ENCODE measurements at regions not wholly inside any gene's neighbourhood (a gene's known extent, or its start where the extent isn't known, plus 50 kb on each side); places are given as distances from the start of the nearest gene placed in this dataset.

DNA sequence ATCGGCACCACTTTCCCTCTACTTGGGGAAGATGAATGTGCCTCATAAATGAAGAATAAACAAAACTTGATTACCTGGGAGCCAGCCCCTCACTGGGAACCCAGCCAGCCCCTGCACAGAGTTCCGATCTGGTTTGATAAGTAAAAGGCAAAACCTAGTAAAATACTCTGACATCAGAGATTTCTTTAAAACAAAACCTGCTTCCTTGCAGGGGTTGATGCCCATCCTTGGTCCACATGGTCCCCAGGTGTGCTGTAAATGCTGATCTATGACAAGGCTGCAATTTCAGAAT lies 218.8 kb upstream of the APCDD1 start:
- Histone ChIP-seq H3K4me3 (ENCODE audit: low read depth, low read length) (no peak overlapping the region), H3K27ac (ENCODE audit: low read depth, low read length) (no peak overlapping the region), H3K9ac (ENCODE audit: low read length) (no peak overlapping the region), H3K27me3 (ENCODE audit: control insufficient read depth, insufficient read depth, low read length) (no peaks in the 10 kb centered on the region), H3K4me1 (ENCODE audit: control insufficient read depth, insufficient read depth, low read length) (no peaks in the 10 kb centered on the region), H3K36me3 (ENCODE audit: control insufficient read depth, insufficient read depth, low read length) (no peaks in the 10 kb centered on the region), H3K9me3 (ENCODE audit: control insufficient read depth, insufficient read depth, low read depth, low read length) (peaks cover 12% of the 10 kb centered on the region)

DNA sequence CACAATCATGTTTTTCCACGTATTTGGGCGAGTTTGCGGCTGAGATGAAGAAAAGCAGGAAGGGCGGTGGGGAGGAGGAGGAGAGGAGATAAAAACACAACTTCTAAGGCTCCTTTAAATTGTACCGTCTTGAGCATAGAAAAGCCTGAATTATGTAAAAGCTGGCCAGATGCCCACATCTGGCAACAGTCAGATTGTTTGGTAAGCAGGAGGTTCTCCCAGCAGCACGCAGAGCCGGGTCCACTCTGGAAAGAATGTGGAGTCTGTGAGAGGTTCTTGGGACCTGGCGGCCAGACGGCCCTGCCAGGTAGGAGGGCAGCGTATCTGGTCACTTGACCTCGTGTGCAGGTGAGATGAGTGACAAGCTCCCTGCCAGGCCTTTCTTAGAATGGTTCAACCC lies 215.3 kb upstream of the APCDD1 start:
- no peak overlapping the region for H3K27ac ChIP-seq (ENCODE audit: low read depth, low read length)
- H3K9ac ChIP-seq (ENCODE audit: low read length) = no peak overlapping the region
- 0 out of 2 replicates have a peak, but pooled peaks cover 3% of the 10 kb centered on the region for H3K9me3 ChIP-seq (ENCODE audit: control insufficient read depth, insufficient read depth, low read depth, low read length)
- H3K27me3 ChIP-seq (ENCODE audit: control insufficient read depth, insufficient read depth, low read length) = no peaks in the 10 kb centered on the region
- H3K4me3 ChIP-seq (ENCODE audit: low read depth, low read length) = no peak overlapping the region
- H3K4me1 ChIP-seq (ENCODE audit: control insufficient read depth, insufficient read depth, low read length) = no peaks in the 10 kb centered on the region
- H3K36me3 ChIP-seq (ENCODE audit: control insufficient read depth, insufficient read depth, low read length) = no peaks in the 10 kb centered on the region

DNA sequence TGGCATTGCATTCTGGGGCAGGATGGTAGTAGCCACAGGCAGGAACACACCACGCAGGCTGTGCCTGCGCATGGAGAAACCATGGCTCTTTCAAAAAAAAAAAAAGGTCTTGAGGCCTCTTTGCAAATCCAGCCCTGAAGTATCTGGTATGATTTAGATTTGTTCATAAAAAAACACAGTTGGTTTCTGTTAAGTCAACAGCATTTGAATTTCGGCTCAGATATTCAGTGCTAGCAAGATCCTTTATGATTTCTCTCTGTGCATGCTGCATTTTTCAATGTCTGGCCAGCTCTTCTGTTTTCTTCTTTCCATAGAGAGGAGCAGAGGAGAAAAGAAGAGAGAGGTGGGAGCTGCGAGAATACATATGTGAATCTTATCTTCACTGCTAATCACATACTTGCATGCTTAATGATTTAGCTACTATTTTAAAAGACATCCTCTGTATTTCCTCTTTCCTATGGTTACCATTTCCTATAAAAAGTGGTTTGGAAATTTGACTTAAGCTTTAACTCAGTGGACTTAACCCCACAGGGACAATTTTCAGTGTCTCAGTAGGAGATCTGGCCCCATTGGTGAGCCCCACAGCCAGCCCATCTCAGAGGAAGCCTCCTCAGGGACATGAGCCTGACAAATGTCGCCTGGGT lies 214.3 kb upstream of the APCDD1 start:
- Histone ChIP-seq H3K4me3 (ENCODE audit: low read depth, low read length) (no peak overlapping the region), H3K36me3 (ENCODE audit: control insufficient read depth, insufficient read depth, low read length) (no peaks in the 10 kb centered on the region), H3K9ac (ENCODE audit: low read length) (no peak overlapping the region), H3K27ac (ENCODE audit: low read depth, low read length) (no peak overlapping the region), H3K9me3 (ENCODE audit: control insufficient read depth, insufficient read depth, low read depth, low read length) (0 out of 2 replicates have a peak, but pooled peaks cover 3% of the 10 kb centered on the region), H3K27me3 (ENCODE audit: control insufficient read depth, insufficient read depth, low read length) (no peaks in the 10 kb centered on the region), H3K4me1 (ENCODE audit: control insufficient read depth, insufficient read depth, low read length) (no peaks in the 10 kb centered on the region)

DNA sequence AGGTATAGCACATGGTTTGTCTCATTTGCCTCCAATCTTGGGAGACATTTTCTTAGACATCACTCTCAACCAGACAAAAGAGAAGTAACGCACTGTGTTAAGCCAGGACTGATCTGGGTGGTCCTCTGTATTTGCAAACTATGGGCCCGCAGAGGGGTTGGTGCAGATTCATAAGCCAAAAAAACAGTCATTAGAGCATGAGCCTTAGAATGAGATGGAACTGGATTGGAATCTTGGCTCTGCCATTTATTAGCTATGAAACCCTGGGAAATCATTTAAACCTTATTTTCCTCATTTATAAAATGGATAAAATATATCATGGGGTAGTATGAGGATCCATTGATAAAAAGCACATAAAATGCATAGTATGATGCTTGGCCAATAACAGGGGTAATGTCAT lies 213.5 kb upstream of the APCDD1 start:
- H3K27me3 ChIP-seq (ENCODE audit: control insufficient read depth, insufficient read depth, low read length) = no peaks in the 10 kb centered on the region
- 0 out of 2 replicates have a peak, but pooled peaks cover 3% of the 10 kb centered on the region for H3K9me3 ChIP-seq (ENCODE audit: control insufficient read depth, insufficient read depth, low read depth, low read length)
- H3K9ac ChIP-seq (ENCODE audit: low read length) = no peak overlapping the region
- no peak overlapping the region for H3K27ac ChIP-seq (ENCODE audit: low read depth, low read length)
- no peak overlapping the region for H3K4me3 ChIP-seq (ENCODE audit: low read depth, low read length)
- no peaks in the 10 kb centered on the region for H3K36me3 ChIP-seq (ENCODE audit: control insufficient read depth, insufficient read depth, low read length)
- no peaks in the 10 kb centered on the region for H3K4me1 ChIP-seq (ENCODE audit: control insufficient read depth, insufficient read depth, low read length)

DNA sequence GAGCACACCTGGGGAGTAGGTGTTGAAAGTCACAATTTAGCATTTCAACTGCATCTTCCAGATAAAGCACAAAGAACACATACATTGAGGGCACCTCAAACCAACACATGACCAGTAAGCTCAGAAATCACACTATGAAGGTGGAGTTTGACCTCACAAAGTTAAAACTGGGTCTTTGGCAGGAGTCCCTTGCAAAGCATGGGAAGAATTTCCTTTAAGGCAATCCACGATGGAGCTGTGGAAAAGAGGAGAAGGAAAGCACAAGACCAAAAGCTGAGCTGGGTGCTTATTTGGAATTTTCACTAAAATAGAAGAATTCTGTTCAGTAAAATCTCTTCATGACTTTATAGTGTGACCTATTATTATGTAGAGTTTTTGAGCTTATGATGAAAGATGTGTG lies 212.9 kb upstream of the APCDD1 start:
- H3K4me3 ChIP-seq (ENCODE audit: low read depth, low read length) = no peak overlapping the region
- H3K4me1 ChIP-seq (ENCODE audit: control insufficient read depth, insufficient read depth, low read length) = no peaks in the 10 kb centered on the region
- H3K9me3 ChIP-seq (ENCODE audit: control insufficient read depth, insufficient read depth, low read depth, low read length) = 0 out of 2 replicates have a peak, but pooled peaks cover 3% of the 10 kb centered on the region
- H3K27ac ChIP-seq (ENCODE audit: low read depth, low read length) = no peak overlapping the region
- no peaks in the 10 kb centered on the region for H3K36me3 ChIP-seq (ENCODE audit: control insufficient read depth, insufficient read depth, low read length)
- H3K9ac ChIP-seq (ENCODE audit: low read length) = no peak overlapping the region
- H3K27me3 ChIP-seq (ENCODE audit: control insufficient read depth, insufficient read depth, low read length) = no peaks in the 10 kb centered on the region

DNA sequence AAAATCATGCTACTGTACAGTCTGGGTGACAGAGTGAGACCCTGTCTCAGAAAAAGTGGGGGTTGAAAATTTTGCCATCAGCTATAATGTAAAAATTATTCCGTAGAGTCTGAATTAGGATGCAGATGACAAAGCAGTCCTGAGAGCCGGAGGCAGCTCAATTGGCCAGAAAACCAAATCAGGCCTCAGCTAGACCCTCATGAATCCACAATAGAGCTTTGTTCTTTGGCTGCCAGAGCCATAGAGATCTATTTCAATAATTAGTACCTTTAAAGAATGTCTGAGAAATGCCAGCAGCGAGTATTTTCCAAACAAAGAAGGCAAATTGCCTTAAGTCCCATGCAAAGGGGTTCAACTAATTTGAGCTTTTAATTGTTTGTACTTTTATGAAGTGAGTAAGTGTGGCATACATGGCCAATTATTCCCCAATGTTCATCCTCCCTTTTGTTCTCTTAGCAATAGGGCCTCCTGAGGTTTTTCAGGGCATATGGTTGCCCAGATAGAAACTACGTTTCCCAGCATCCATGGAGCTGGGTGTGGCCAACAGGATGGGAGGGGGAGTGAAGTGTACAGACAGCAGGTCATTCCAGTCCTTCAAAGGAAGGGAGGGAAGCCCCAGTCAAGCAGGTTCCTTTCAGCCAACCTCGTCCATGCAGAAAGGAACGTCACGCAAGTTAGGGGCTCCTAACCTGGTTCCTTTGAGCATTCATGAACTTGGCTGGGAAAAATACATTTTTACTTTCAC lies 211.3 kb upstream of the APCDD1 start:
- peaks cover 5% of the 10 kb centered on the region; the same call in 1 of the 2 replicates for H3K4me1 ChIP-seq (ENCODE audit: control insufficient read depth, insufficient read depth, low read length)
- H3K27me3 ChIP-seq (ENCODE audit: control insufficient read depth, insufficient read depth, low read length) = no peaks in the 10 kb centered on the region
- H3K27ac ChIP-seq (ENCODE audit: low read depth, low read length) = no peak overlapping the region
- 0 out of 2 replicates have a peak, but pooled peaks cover under 1% of the 10 kb centered on the region for H3K9me3 ChIP-seq (ENCODE audit: control insufficient read depth, insufficient read depth, low read depth, low read length)
- no peak overlapping the region for H3K9ac ChIP-seq (ENCODE audit: low read length)
- no peak overlapping the region for H3K4me3 ChIP-seq (ENCODE audit: low read depth, low read length)
- no peaks in the 10 kb centered on the region for H3K36me3 ChIP-seq (ENCODE audit: control insufficient read depth, insufficient read depth, low read length)

DNA sequence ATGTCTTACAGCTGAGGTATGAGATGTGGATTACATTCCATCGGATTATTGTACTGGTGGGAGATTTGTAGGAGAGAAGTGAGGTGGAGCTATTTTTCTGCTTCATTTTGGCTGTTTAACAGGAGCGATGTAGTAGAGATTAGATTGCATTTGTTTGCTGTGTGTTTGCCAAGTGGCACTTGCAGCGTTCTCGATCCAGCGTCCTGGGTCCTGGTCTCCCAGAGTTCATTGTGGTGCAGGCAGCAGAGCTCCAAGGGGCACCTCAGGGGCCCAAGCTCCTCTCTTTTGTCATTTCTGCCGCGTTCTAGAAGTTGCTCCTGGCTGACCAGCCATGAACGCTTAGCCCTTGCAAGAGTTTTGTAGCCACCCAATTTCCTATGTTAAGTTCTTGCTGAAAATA lies 210.1 kb upstream of the APCDD1 start:
- Histone ChIP-seq H3K9ac (ENCODE audit: low read length) (no peak overlapping the region), H3K27me3 (ENCODE audit: control insufficient read depth, insufficient read depth, low read length) (no peaks in the 10 kb centered on the region), H3K4me3 (ENCODE audit: low read depth, low read length) (no peak overlapping the region), H3K9me3 (ENCODE audit: control insufficient read depth, insufficient read depth, low read depth, low read length) (no peaks in the 10 kb centered on the region), H3K4me1 (ENCODE audit: control insufficient read depth, insufficient read depth, low read length) (peaks cover 6% of the 10 kb centered on the region; the same call in 1 of the 2 replicates), H3K27ac (ENCODE audit: low read depth, low read length) (no peak overlapping the region), H3K36me3 (ENCODE audit: control insufficient read depth, insufficient read depth, low read length) (no peaks in the 10 kb centered on the region)

DNA sequence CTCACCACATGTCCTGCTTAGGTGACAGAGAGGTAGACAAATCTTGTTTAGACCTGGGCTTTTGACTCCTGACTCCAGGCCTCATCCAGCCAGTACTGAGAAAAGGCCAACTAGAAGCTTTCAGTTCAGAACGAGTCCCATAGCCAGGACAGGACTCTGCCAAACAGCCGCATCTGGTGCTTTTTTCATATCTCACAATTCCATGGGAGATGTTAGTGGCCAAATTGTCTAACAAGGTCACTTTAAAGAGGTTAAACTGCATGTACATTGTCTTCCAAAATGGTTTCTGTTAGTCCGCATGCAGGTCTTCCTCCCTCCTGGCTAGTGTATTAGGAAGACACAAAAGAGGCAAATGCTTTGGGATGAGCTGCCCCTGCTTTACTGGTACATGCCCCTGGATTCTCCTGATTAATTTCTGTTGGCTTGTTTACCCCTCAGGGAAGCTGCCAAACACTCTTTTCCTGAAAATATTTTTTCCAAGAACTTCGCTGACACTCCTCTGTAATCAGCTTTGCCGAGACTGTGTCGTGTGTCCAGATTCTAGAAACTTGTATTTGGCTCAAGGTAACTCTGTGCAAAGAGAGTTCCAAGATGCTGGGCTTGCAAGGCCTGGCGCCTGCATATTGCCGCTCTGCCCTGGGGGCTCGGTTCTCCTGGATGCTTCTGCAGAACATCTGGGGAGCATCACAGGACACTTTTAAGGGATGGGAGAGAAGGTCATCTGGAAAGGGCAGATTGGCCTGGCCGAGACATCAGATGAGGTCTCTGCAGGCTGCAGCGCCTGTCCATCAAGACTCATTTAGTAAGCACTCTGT lies 209.2 kb upstream of the APCDD1 start:
- Histone ChIP-seq H3K4me1 (ENCODE audit: control insufficient read depth, insufficient read depth, low read length) (peaks cover 10% of the 10 kb centered on the region; the same call in 1 of the 2 replicates), H3K27me3 (ENCODE audit: control insufficient read depth, insufficient read depth, low read length) (no peaks in the 10 kb centered on the region)

DNA sequence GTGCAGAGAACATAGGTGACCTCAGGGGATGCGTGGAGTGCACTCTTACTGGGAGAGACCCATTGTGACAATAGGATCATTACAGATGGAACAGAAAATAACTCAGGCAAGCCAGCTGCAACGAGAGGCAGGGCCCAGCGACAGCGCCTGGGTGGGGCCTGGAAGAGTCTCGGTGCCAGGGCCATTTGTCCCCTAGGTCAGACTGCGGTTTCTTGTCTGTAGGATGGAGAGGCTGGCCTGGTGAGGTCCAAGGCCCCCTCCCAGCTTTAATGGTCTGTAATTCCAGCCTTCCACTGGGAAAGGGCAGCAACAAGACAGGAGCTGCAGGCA lies 208.6 kb upstream of the APCDD1 start:
- H3K27me3 ChIP-seq (ENCODE audit: control insufficient read depth, insufficient read depth, low read length) = no peaks in the 10 kb centered on the region
- H3K9ac ChIP-seq (ENCODE audit: low read length) = no peak overlapping the region
- H3K27ac ChIP-seq (ENCODE audit: low read depth, low read length) = no peak overlapping the region
- peaks cover 10% of the 10 kb centered on the region; the same call in 1 of the 2 replicates for H3K4me1 ChIP-seq (ENCODE audit: control insufficient read depth, insufficient read depth, low read length)
- no peak overlapping the region for H3K4me3 ChIP-seq (ENCODE audit: low read depth, low read length)
- H3K36me3 ChIP-seq (ENCODE audit: control insufficient read depth, insufficient read depth, low read length) = no peaks in the 10 kb centered on the region
- H3K9me3 ChIP-seq (ENCODE audit: control insufficient read depth, insufficient read depth, low read depth, low read length) = no peaks in the 10 kb centered on the region

More for the DNA sequence above, 209.2 kb upstream of the APCDD1 start:
- H3K9ac ChIP-seq (ENCODE audit: low read length) = no peak overlapping the region
- H3K4me3 ChIP-seq (ENCODE audit: low read depth, low read length) = no peak overlapping the region
- no peaks in the 10 kb centered on the region for H3K36me3 ChIP-seq (ENCODE audit: control insufficient read depth, insufficient read depth, low read length)
- H3K27ac ChIP-seq (ENCODE audit: low read depth, low read length) = no peak overlapping the region
- H3K9me3 ChIP-seq (ENCODE audit: control insufficient read depth, insufficient read depth, low read depth, low read length) = no peaks in the 10 kb centered on the region

DNA sequence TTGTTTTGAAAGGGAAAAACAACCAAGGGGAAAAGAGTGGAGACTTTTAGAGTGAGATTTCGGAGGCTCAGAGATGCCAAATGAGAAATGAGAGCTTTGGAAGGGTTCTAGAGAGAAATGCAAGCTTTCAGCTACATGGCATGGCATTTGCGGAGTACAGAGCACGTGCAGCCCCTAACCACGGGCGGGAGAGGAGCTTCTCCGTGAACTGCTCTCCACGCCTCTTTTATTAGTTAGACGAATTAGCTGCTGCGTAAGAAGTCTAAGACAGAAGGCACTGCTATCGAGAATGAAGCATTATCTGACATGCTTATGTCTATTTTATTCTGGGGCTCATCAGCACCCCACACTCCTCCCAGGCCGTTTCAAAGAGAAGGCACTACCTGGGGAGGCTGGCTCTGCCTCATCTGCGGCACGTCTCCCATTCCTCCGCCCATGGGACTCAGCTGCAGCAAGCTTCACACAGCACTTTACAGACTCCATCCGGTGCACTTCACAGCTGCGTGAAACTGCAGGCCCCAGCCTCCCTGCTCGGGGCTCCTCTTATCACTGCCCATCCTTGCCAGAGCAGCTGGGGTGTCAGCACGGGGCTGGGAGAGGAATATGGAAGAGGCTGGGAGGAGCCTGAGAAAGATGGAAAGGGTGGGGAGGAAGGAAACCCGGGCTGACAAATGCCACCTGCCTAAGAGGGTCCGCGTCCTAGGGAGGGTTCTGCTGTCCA lies 207.3 kb upstream of the APCDD1 start:
- no peaks in the 10 kb centered on the region for H3K27me3 ChIP-seq (ENCODE audit: control insufficient read depth, insufficient read depth, low read length)
- H3K9ac ChIP-seq (ENCODE audit: low read length) = no peak overlapping the region
- H3K4me1 ChIP-seq (ENCODE audit: control insufficient read depth, insufficient read depth, low read length) = peaks cover 10% of the 10 kb centered on the region; the same call in 1 of the 2 replicates
- no peak overlapping the region for H3K27ac ChIP-seq (ENCODE audit: low read depth, low read length)
- no peaks in the 10 kb centered on the region for H3K9me3 ChIP-seq (ENCODE audit: control insufficient read depth, insufficient read depth, low read depth, low read length)
- H3K4me3 ChIP-seq (ENCODE audit: low read depth, low read length) = no peak overlapping the region
- no peaks in the 10 kb centered on the region for H3K36me3 ChIP-seq (ENCODE audit: control insufficient read depth, insufficient read depth, low read length)

Data from HUES6 (cell line).